Skin of body (tissue), 1 donor: ENCODE measurements at regions not wholly inside any gene's neighbourhood (a gene's known extent, or its start where the extent isn't known, plus 50 kb on each side); places are given as distances from the start of the nearest gene placed in this dataset.
"Not testable (repeated sequence)": the region's sequence is repeated elsewhere in the genome, so short reads cannot be mapped to it uniquely, and the experiment has no call there.

ENCODE experiments used
- DNase-seq: peaks from one replicate; lab custom pipeline; 2025; lab: John Stamatoyannopoulos, UW

GRCh38 chr16:65418435-65418834 is 296.6 kb upstream of the CDH11 start:
- no peak for DNase-seq

GRCh38 chr16:65415460-65415859 is 293.6 kb upstream of the CDH11 start:
- DNase-seq: no peak

- no peak for DNase-seq
These were observed 292.6 kb upstream of the CDH11 start for GRCh38 chr16:65414284-65414984.

- no peak for DNase-seq
These were observed 292.0 kb upstream of the CDH11 start for GRCh38 chr16:65413861-65414260.

GRCh38 chr16:65410801-65411200 is 288.9 kb upstream of the CDH11 start:
- no peak for DNase-seq

GRCh38 chr16:65409510-65409909 is 287.6 kb upstream of the CDH11 start:
- no peak for DNase-seq

GRCh38 chr16:65406933-65407332 is 285.1 kb upstream of the CDH11 start:
- no peak for DNase-seq

- peak; percentile 12 for DNase-seq
These were observed 284.3 kb upstream of the CDH11 start for GRCh38 chr16:65406116-65406515.

GRCh38 chr16:65394281-65394680 is 272.4 kb upstream of the CDH11 start:
- peak; percentile 20 for DNase-seq

GRCh38 chr16:65392806-65393565 is 271.1 kb upstream of the CDH11 start:
- no peak for DNase-seq

- no peak for DNase-seq
These were observed 266.7 kb upstream of the CDH11 start for GRCh38 chr16:65388592-65388991.

GRCh38 chr16:65386672-65387071 is 264.8 kb upstream of the CDH11 start:
- no peak for DNase-seq

- no peak for DNase-seq
These were observed 262.6 kb upstream of the CDH11 start for GRCh38 chr16:65384441-65384840.

GRCh38 chr16:65377195-65377594 is 255.3 kb upstream of the CDH11 start:
- no peak for DNase-seq

- no peak for DNase-seq
These were observed 254.7 kb upstream of the CDH11 start for GRCh38 chr16:65376601-65377000.

GRCh38 chr16:65375651-65376050 is 253.8 kb upstream of the CDH11 start:
- DNase-seq: no peak

- no peak for DNase-seq
These were observed 251.2 kb upstream of the CDH11 start for GRCh38 chr16:65373097-65373496.

- no peak for DNase-seq
These were observed 250.3 kb upstream of the CDH11 start for GRCh38 chr16:65372171-65372570.

- DNase-seq: no peak
These were observed 244.2 kb upstream of the CDH11 start for GRCh38 chr16:65365732-65366715.

- DNase-seq: not testable (repeated sequence)
These were observed 234.9 kb upstream of the CDH11 start for GRCh38 chr16:65356721-65357120.

- no peak for DNase-seq
These were observed 233.8 kb upstream of the CDH11 start for GRCh38 chr16:65355706-65356105.

- no peak for DNase-seq
These were observed 231.3 kb upstream of the CDH11 start for GRCh38 chr16:65353183-65353582.
